ENCODE measurements at regions not wholly inside any gene's neighbourhood (a gene's known extent, or its start where the extent isn't known, plus 50 kb on each side); places are given as distances from the start of the nearest gene placed in this dataset.

DNA sequence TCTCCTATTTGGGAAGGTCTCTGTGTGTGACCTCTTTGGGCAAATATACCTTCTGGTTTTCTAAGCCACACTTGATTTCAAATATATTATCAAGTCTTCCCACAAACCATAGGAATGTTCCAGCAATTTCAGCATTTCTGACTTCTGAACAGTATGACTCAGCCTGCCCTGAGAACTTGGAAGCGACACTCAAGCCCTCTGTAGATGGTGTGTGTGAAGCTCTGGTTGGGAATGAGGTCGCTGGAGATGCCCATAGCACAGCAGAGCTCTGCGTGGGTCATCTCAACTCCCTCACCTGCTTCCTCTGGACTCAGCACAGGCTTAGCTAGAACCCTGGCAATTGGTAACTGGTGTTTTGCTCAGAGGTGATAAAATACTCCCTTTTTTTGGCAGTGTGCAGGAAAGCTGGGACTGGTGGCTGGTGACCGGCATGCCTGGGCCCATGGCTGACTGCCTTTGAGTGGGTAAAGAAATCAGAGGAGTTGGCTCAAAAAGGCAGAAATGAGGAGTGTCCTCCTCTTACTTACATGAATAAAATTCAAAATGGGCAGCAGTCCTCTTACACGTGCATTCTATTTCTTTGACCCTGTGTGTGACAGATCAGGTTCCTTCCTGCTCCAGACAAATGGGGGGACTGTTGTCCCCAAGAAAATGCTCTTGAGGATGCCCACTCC, 87.5 kb upstream of the NRP1 start:
- H3K27ac Mint-ChIP-seq: no peak overlapping the region

DNA sequence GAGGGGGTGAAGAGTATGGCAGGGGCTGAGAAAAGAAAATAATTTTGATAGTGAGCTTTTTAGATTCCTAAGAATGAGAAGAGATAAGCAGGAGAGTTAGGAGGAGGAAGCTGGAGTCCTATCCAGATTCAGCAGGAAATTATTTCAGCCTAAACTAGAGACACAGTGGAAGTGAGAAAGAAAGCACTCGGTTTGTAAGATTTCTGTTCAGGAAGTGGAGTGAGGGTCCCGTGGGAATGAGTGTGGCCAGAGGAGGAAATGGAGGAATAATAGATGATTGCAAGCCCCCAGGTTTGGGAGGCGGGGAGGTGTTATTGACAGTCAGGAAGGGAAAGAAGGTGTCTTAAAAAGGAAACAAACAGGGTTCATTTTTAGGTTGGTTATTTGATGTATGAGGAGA, 84.8 kb upstream of the NRP1 start:
- H3K4me1 Mint-ChIP-seq: no peaks in the 10 kb centered on the region
- no peak overlapping the region for H3K4me3 Mint-ChIP-seq
- no peak overlapping the region for H3K27ac Mint-ChIP-seq
- DNase-seq: no peak
- H3K27me3 Mint-ChIP-seq: peaks cover 28% of the 10 kb centered on the region
- no peaks in the 10 kb centered on the region for H3K9me3 Mint-ChIP-seq
- no peaks in the 10 kb centered on the region for H3K36me3 Mint-ChIP-seq

More for the DNA sequence above, 87.5 kb upstream of the NRP1 start:
- Mint-ChIP-seq H3K4me3 (no peak overlapping the region), H3K27me3 (peaks cover 23% of the 10 kb centered on the region), H3K36me3 (no peaks in the 10 kb centered on the region), H3K4me1 (no peaks in the 10 kb centered on the region), H3K9me3 (no peaks in the 10 kb centered on the region)
- DNase-seq: no peak

DNA sequence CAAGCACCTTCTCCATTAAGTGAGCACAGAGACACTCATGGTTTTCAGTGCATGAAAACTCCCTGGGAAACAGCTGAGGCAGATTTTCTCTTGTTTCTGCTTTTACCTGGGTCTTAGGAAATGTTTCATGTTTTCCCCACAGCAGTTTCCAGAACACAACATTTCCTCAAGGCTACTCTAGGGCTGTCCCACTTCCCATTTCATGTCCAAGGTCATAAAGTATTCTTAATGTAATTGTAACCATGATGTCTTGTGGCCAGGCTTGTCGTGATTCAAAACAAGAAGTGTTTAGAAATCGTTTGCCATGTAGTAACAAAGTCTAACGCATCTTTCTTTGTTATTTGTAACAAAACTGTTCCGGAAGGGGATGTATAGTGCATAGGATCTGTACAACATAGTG, 83.8 kb upstream of the NRP1 start:
- Mint-ChIP-seq H3K27ac (no peak overlapping the region), H3K36me3 (no peaks in the 10 kb centered on the region), H3K9me3 (no peaks in the 10 kb centered on the region), H3K4me3 (no peak overlapping the region), H3K27me3 (peaks cover 22% of the 10 kb centered on the region), H3K4me1 (no peaks in the 10 kb centered on the region)
- no peak for DNase-seq

GRCh38 chr10:33416691-33417090, 82.2 kb upstream of the NRP1 start:
- no peaks in the 10 kb centered on the region for H3K9me3 Mint-ChIP-seq
- no peak overlapping the region for H3K27ac Mint-ChIP-seq
- no peaks in the 10 kb centered on the region for H3K36me3 Mint-ChIP-seq
- H3K4me1 Mint-ChIP-seq: no peaks in the 10 kb centered on the region
- peaks cover 32% of the 10 kb centered on the region for H3K27me3 Mint-ChIP-seq
- no peak for DNase-seq
- no peak overlapping the region for H3K4me3 Mint-ChIP-seq

- Mint-ChIP-seq H3K4me1 (no peaks in the 10 kb centered on the region), H3K27ac (no peak overlapping the region), H3K27me3 (peaks cover 36% of the 10 kb centered on the region), H3K4me3 (no peak overlapping the region), H3K36me3 (no peaks in the 10 kb centered on the region), H3K9me3 (no peaks in the 10 kb centered on the region)
- DNase-seq: no peak
These were observed 81.7 kb upstream of the NRP1 start for GRCh38 chr10:33416209-33416608.

- Mint-ChIP-seq H3K27ac (no peak overlapping the region), H3K4me3 (no peak overlapping the region), H3K4me1 (no peaks in the 10 kb centered on the region), H3K27me3 (peaks cover 36% of the 10 kb centered on the region), H3K9me3 (no peaks in the 10 kb centered on the region), H3K36me3 (no peaks in the 10 kb centered on the region)
- no peak for DNase-seq
These were observed 80.4 kb upstream of the NRP1 start for GRCh38 chr10:33414841-33415240.

- H3K4me3 Mint-ChIP-seq: no peak overlapping the region
- no peaks in the 10 kb centered on the region for H3K9me3 Mint-ChIP-seq
- no peak overlapping the region for H3K27ac Mint-ChIP-seq
- DNase-seq: no peak
- no peaks in the 10 kb centered on the region for H3K36me3 Mint-ChIP-seq
- H3K27me3 Mint-ChIP-seq: peaks cover 39% of the 10 kb centered on the region
- no peaks in the 10 kb centered on the region for H3K4me1 Mint-ChIP-seq
These were observed 78.3 kb upstream of the NRP1 start for GRCh38 chr10:33412653-33413361.

DNA sequence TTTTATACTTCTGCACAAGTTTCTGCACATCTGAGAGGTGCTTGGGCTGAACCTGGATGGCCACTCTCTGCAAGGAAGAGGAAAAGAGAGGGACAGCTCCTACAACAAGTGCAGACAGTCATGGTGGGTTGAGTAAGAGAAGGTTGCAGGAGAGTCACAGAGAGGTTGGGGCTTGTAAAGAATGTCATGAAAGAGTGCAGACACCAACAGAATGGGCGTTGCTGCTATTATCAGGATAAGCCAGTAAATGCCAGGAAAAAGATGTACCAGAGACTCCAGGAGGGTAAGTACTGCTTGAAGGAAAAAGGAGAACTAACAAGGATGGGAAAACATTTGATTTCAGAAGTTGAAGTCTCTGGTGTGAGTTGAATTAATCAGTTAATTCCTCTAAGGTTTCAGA, 77.8 kb upstream of the NRP1 start:
- Mint-ChIP-seq H3K27me3 (peaks cover 43% of the 10 kb centered on the region), H3K9me3 (no peaks in the 10 kb centered on the region), H3K4me1 (no peaks in the 10 kb centered on the region), H3K36me3 (no peaks in the 10 kb centered on the region), H3K4me3 (no peak overlapping the region), H3K27ac (no peak overlapping the region)
- DNase-seq: no peak

- Mint-ChIP-seq H3K27me3 (peaks cover 51% of the 10 kb centered on the region), H3K36me3 (no peaks in the 10 kb centered on the region), H3K4me3 (no peak overlapping the region), H3K4me1 (no peaks in the 10 kb centered on the region), H3K27ac (no peak overlapping the region), H3K9me3 (no peaks in the 10 kb centered on the region)
- no peak for DNase-seq
These were observed 76.4 kb upstream of the NRP1 start for GRCh38 chr10:33410860-33411234.

DNA sequence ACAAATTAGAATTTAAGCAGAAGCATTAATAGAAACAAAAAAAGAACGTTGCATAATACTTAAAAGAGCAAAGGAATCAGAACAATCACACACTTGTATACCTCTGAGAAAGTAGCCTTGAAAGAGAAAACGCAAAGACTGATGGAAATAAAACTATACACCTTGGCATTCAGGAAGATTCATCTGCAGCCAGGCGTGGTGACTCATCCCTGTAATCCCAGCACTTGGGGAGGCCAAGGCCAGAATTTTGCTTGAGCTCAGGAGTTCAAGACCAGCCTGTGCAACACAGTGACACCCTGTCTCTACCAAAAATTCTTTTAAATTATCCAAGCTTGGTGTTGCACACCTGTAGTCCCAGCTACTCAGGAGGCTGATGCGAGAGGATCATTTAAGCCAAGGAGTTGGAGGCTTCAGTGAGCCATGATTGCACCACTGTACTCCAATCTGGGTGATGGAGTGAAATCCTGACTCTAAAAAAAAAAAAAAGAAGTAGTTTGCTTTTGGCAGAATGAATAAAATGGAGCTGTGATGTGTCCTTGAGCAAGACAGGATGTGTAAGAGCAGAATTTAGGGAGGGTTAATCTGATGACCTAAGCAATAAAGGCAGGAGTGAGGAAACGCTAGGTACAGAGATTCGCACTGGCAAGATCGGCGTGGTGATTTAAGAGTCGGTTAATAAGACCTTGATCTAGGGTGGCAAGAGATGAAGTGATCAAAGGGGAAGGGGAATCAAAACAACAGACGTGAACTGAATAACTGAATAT, 75.8 kb upstream of the NRP1 start:
- no peaks in the 10 kb centered on the region for H3K36me3 Mint-ChIP-seq
- no peak overlapping the region for H3K27ac Mint-ChIP-seq
- H3K4me3 Mint-ChIP-seq: no peak overlapping the region
- H3K9me3 Mint-ChIP-seq: no peaks in the 10 kb centered on the region
- DNase-seq: no peak
- no peaks in the 10 kb centered on the region for H3K4me1 Mint-ChIP-seq
- H3K27me3 Mint-ChIP-seq: peaks cover 51% of the 10 kb centered on the region

- no peaks in the 10 kb centered on the region for H3K4me1 Mint-ChIP-seq
- H3K27ac Mint-ChIP-seq: no peak overlapping the region
- H3K9me3 Mint-ChIP-seq: no peaks in the 10 kb centered on the region
- peaks cover 45% of the 10 kb centered on the region for H3K27me3 Mint-ChIP-seq
- DNase-seq: no peak
- H3K36me3 Mint-ChIP-seq: no peaks in the 10 kb centered on the region
- H3K4me3 Mint-ChIP-seq: no peak overlapping the region
These were observed 72.1 kb upstream of the NRP1 start for GRCh38 chr10:33406596-33406995.

- Mint-ChIP-seq H3K27me3 (peaks cover 18% of the 10 kb centered on the region), H3K4me3 (no peak overlapping the region), H3K9me3 (peaks cover 5% of the 10 kb centered on the region), H3K4me1 (no peaks in the 10 kb centered on the region), H3K36me3 (no peaks in the 10 kb centered on the region), H3K27ac (no peak overlapping the region)
- no peak for DNase-seq
These were observed 68.0 kb upstream of the NRP1 start for GRCh38 chr10:33402220-33403073.

DNA sequence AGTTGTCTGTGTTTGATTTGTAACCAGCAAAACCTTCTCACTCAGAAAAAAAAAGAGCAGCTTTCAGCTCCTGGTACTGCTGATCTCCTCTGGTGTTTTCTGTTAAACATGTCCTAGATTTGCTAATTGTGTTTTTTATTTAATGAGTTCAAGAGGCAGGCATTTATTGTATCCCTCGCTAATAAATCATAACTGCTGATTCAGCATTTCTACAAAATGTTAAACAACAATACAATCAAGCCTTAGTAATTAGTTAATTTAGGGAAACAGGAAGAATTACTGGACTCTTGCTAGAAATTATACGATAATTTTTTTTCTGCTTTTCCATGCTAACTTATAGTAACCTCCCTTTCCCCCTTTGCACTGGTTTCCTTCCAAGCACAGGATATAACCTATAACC, 66.8 kb upstream of the NRP1 start:
- H3K27ac Mint-ChIP-seq: no peak overlapping the region
- DNase-seq: no peak
- H3K27me3 Mint-ChIP-seq: peaks cover 9% of the 10 kb centered on the region
- no peaks in the 10 kb centered on the region for H3K4me1 Mint-ChIP-seq
- no peaks in the 10 kb centered on the region for H3K36me3 Mint-ChIP-seq
- peaks cover 17% of the 10 kb centered on the region for H3K9me3 Mint-ChIP-seq
- H3K4me3 Mint-ChIP-seq: no peak overlapping the region

GRCh38 chr10:33398796-33399195, 64.3 kb upstream of the NRP1 start:
- no peak for DNase-seq
- H3K4me1 Mint-ChIP-seq: no peaks in the 10 kb centered on the region
- no peak overlapping the region for H3K4me3 Mint-ChIP-seq
- H3K36me3 Mint-ChIP-seq: no peaks in the 10 kb centered on the region
- H3K9me3 Mint-ChIP-seq: peaks cover 17% of the 10 kb centered on the region
- H3K27ac Mint-ChIP-seq: no peak overlapping the region
- H3K27me3 Mint-ChIP-seq: peaks cover 9% of the 10 kb centered on the region

DNA sequence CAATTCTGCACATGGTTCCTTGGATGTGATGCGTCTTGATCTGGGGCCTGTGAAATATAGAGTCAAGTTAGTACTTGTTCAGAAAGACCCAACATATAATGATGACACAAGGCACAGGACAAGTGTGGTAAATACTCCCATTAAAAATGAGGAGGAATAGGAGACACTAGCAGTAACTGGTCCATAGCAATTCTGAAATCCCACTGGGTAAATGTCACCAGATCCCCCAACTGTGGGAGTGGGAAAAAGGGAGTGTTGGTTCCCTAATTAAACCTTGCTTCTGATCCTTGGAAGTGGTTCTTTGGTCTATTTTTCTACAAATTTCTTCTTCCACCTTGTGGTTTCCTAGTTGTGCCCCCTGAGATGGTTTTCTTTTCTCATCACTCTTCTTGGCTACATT, 62.5 kb upstream of the NRP1 start:
- no peak overlapping the region for H3K4me3 Mint-ChIP-seq
- H3K4me1 Mint-ChIP-seq: no peaks in the 10 kb centered on the region
- peaks cover 17% of the 10 kb centered on the region for H3K9me3 Mint-ChIP-seq
- no peaks in the 10 kb centered on the region for H3K36me3 Mint-ChIP-seq
- H3K27ac Mint-ChIP-seq: no peak overlapping the region
- H3K27me3 Mint-ChIP-seq: peaks cover 4% of the 10 kb centered on the region
- no peak for DNase-seq
